ENCODE measurements at regions not wholly inside any gene's neighbourhood (a gene's known extent, or its start where the extent isn't known, plus 50 kb on each side); places are given as distances from the start of the nearest gene placed in this dataset.

- no peaks in the 10 kb centered on the region for H3K9me3 ChIP-seq (ENCODE audit: low read depth, low read length)
- H3K36me3 ChIP-seq (ENCODE audit: insufficient read depth, low read length) = no peaks in the 10 kb centered on the region
- TF ChIP-seq FOXP2 (optimal IDR thresholded peaks at IDR 0.05; ENCODE audit: control extremely low read depth, extremely low read length, insufficient read depth) = no peak
- TF ChIP-seq POLR2AphosphoS5 (IDR thresholded peaks at IDR 0.05; ENCODE audit: borderline replicate concordance, low read depth, low read length) = no peak
- no peak for TF ChIP-seq EZH2 (IDR thresholded peaks at IDR 0.05)
- H3K9ac ChIP-seq (ENCODE audit: insufficient read length) = no peak overlapping the region
- H3K27ac ChIP-seq = no peak overlapping the region
- no peak overlapping the region for H3K4me3 ChIP-seq
- no peak for DNase-seq (ENCODE audit: low read depth, low spot score)
Measured at GRCh38 chr1:83735526-83735925, 263.4 kb downstream of the TTLL7 start.

DNA sequence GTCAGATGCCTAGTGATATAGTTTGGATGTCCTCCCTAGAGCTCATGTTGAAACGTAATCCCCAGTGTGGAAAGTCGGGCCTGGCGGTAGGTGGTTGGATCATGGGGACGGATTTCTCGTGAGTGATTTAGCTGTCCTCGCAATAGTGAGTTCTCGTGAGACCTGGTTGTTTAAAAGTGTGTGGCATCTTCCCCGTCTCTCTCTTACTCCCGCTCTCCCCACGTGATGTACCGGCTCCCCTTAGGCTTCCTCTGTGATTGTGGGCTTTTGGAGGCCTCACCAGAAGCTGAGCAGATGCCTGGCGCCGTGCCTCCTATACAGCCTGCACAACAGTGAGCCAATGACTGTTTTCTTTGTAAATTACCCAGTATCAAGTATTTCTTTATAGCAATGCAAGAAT lies 264.5 kb downstream of the TTLL7 start:
- Histone ChIP-seq H3K27ac (no peak overlapping the region), H3K36me3 (ENCODE audit: insufficient read depth, low read length) (no peaks in the 10 kb centered on the region), H3K4me3 (no peak overlapping the region), H3K9ac (ENCODE audit: insufficient read length) (no peak overlapping the region), H3K9me3 (ENCODE audit: low read depth, low read length) (no peaks in the 10 kb centered on the region)
- TF ChIP-seq POLR2AphosphoS5 (IDR thresholded peaks at IDR 0.05; ENCODE audit: borderline replicate concordance, low read depth, low read length) (no peak), FOXP2 (optimal IDR thresholded peaks at IDR 0.05; ENCODE audit: control extremely low read depth, extremely low read length, insufficient read depth) (no peak), EZH2 (IDR thresholded peaks at IDR 0.05) (no peak)
- no peak for DNase-seq (ENCODE audit: low read depth, low spot score)

- no peaks in the 10 kb centered on the region for H3K36me3 ChIP-seq (ENCODE audit: insufficient read depth, low read length)
- no peak for DNase-seq (ENCODE audit: low read depth, low spot score)
- H3K27ac ChIP-seq = no peak overlapping the region
- no peak overlapping the region for H3K4me3 ChIP-seq
- TF ChIP-seq FOXP2 (optimal IDR thresholded peaks at IDR 0.05; ENCODE audit: control extremely low read depth, extremely low read length, insufficient read depth) (no peak), POLR2AphosphoS5 (IDR thresholded peaks at IDR 0.05; ENCODE audit: borderline replicate concordance, low read depth, low read length) (no peak), EZH2 (IDR thresholded peaks at IDR 0.05) (no peak)
- H3K9ac ChIP-seq (ENCODE audit: insufficient read length) = no peak overlapping the region
- H3K9me3 ChIP-seq (ENCODE audit: low read depth, low read length) = no peaks in the 10 kb centered on the region
Measured at GRCh38 chr1:83725735-83726360, 273.1 kb downstream of the TTLL7 start.

GRCh38 chr1:83718338-83718737 lies 280.6 kb downstream of the TTLL7 start:
- H3K9me3 ChIP-seq (ENCODE audit: low read depth, low read length) = no peaks in the 10 kb centered on the region
- DNase-seq (ENCODE audit: low read depth, low spot score) = no peak
- no peak overlapping the region for H3K4me3 ChIP-seq
- H3K9ac ChIP-seq (ENCODE audit: insufficient read length) = no peak overlapping the region
- TF ChIP-seq FOXP2 (optimal IDR thresholded peaks at IDR 0.05; ENCODE audit: control extremely low read depth, extremely low read length, insufficient read depth) (no peak), POLR2AphosphoS5 (IDR thresholded peaks at IDR 0.05; ENCODE audit: borderline replicate concordance, low read depth, low read length) (no peak), EZH2 (IDR thresholded peaks at IDR 0.05) (no peak)
- no peak overlapping the region for H3K27ac ChIP-seq
- H3K36me3 ChIP-seq (ENCODE audit: insufficient read depth, low read length) = no peaks in the 10 kb centered on the region

- H3K4me3 ChIP-seq = no peak overlapping the region
- DNase-seq (ENCODE audit: low read depth, low spot score) = no peak
- no peaks in the 10 kb centered on the region for H3K36me3 ChIP-seq (ENCODE audit: insufficient read depth, low read length)
- TF ChIP-seq FOXP2 (optimal IDR thresholded peaks at IDR 0.05; ENCODE audit: control extremely low read depth, extremely low read length, insufficient read depth) (no peak), POLR2AphosphoS5 (IDR thresholded peaks at IDR 0.05; ENCODE audit: borderline replicate concordance, low read depth, low read length) (no peak), EZH2 (IDR thresholded peaks at IDR 0.05) (no peak)
- no peak overlapping the region for H3K9ac ChIP-seq (ENCODE audit: insufficient read length)
- H3K9me3 ChIP-seq (ENCODE audit: low read depth, low read length) = no peaks in the 10 kb centered on the region
- no peak overlapping the region for H3K27ac ChIP-seq
Measured at GRCh38 chr1:83717785-83718184, 281.1 kb downstream of the TTLL7 start.

- Histone ChIP-seq H3K36me3 (ENCODE audit: insufficient read depth, low read length) (no peaks in the 10 kb centered on the region), H3K9me3 (ENCODE audit: low read depth, low read length) (no peaks in the 10 kb centered on the region), H3K4me3 (no peak overlapping the region), H3K9ac (ENCODE audit: insufficient read length) (no peak overlapping the region), H3K27ac (no peak overlapping the region)
- TF ChIP-seq POLR2AphosphoS5 (IDR thresholded peaks at IDR 0.05; ENCODE audit: borderline replicate concordance, low read depth, low read length) (no peak), FOXP2 (optimal IDR thresholded peaks at IDR 0.05; ENCODE audit: control extremely low read depth, extremely low read length, insufficient read depth) (no peak), EZH2 (IDR thresholded peaks at IDR 0.05) (no peak)
- no peak for DNase-seq (ENCODE audit: low read depth, low spot score)
Measured at GRCh38 chr1:83716641-83717040, 282.3 kb downstream of the TTLL7 start.

GRCh38 chr1:83715550-83715949 lies 283.4 kb downstream of the TTLL7 start:
- H3K4me3 ChIP-seq = no peak overlapping the region
- no peak for DNase-seq (ENCODE audit: low read depth, low spot score)
- no peak overlapping the region for H3K9ac ChIP-seq (ENCODE audit: insufficient read length)
- no peak for TF ChIP-seq EZH2 (IDR thresholded peaks at IDR 0.05)
- TF ChIP-seq POLR2AphosphoS5 (IDR thresholded peaks at IDR 0.05; ENCODE audit: borderline replicate concordance, low read depth, low read length) = no peak
- no peak for TF ChIP-seq FOXP2 (optimal IDR thresholded peaks at IDR 0.05; ENCODE audit: control extremely low read depth, extremely low read length, insufficient read depth)
- H3K36me3 ChIP-seq (ENCODE audit: insufficient read depth, low read length) = no peaks in the 10 kb centered on the region
- H3K9me3 ChIP-seq (ENCODE audit: low read depth, low read length) = no peaks in the 10 kb centered on the region
- no peak overlapping the region for H3K27ac ChIP-seq

DNA sequence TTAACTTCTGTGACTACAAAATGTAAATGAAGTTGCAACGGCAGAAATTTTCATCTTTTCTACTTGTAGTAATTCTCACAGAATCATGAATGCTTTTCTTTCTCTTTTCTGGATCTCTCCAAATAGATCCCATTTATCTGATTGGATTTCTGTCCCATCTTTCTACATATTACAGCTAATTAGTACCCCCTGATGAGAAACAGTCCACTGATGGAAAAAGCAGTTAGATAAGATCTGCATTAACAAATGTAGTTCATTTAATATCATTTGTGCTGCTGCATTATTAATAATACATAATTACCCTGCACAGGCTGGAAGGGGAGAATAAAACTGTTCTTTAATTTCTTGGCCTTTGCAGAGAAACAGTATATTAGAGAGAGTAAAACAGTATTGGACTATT lies 289.3 kb downstream of the TTLL7 start:
- DNase-seq (ENCODE audit: low read depth, low spot score) = no peak
- Histone ChIP-seq H3K36me3 (ENCODE audit: insufficient read depth, low read length) (no peaks in the 10 kb centered on the region), H3K27ac (no peak overlapping the region)

More for the DNA sequence above, 289.3 kb downstream of the TTLL7 start:
- H3K9ac ChIP-seq (ENCODE audit: insufficient read length) = no peak overlapping the region
- TF ChIP-seq POLR2AphosphoS5 (IDR thresholded peaks at IDR 0.05; ENCODE audit: borderline replicate concordance, low read depth, low read length) = no peak
- no peak for TF ChIP-seq FOXP2 (optimal IDR thresholded peaks at IDR 0.05; ENCODE audit: control extremely low read depth, extremely low read length, insufficient read depth)
- TF ChIP-seq EZH2 (IDR thresholded peaks at IDR 0.05) = no peak
- no peak overlapping the region for H3K4me3 ChIP-seq
- no peaks in the 10 kb centered on the region for H3K9me3 ChIP-seq (ENCODE audit: low read depth, low read length)

Measured in SK-N-MC (cell line).